ENCODE measurements at regions not wholly inside any gene's neighbourhood (a gene's known extent, or its start where the extent isn't known, plus 50 kb on each side); places are given as distances from the start of the nearest gene placed in this dataset.
"Not testable (repeated sequence)": the region's sequence is repeated elsewhere in the genome, so short reads cannot be mapped to it uniquely, and the experiment has no call there.

DNA sequence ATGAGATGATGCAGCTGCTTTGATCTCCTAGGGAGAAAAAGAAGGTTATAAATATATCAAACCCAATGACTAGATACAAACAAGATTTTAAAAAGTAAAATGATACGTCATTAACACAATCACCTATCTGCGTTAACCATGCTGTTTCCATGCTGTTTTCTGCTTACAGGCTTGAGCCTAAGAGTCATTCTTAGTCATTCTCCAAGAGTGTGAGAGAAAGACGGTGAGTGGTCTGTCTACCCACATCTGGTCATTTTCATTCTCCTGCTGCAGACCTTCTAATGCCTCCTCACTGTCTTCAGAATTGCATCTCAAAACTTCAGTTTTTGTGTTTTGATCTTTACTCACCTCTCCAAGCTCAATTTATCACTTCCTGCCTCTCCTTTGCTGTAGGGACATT, 98.0 kb upstream of the ELMO1 start:
- no peak for DNase-seq (ENCODE audit: low spot score)

DNA sequence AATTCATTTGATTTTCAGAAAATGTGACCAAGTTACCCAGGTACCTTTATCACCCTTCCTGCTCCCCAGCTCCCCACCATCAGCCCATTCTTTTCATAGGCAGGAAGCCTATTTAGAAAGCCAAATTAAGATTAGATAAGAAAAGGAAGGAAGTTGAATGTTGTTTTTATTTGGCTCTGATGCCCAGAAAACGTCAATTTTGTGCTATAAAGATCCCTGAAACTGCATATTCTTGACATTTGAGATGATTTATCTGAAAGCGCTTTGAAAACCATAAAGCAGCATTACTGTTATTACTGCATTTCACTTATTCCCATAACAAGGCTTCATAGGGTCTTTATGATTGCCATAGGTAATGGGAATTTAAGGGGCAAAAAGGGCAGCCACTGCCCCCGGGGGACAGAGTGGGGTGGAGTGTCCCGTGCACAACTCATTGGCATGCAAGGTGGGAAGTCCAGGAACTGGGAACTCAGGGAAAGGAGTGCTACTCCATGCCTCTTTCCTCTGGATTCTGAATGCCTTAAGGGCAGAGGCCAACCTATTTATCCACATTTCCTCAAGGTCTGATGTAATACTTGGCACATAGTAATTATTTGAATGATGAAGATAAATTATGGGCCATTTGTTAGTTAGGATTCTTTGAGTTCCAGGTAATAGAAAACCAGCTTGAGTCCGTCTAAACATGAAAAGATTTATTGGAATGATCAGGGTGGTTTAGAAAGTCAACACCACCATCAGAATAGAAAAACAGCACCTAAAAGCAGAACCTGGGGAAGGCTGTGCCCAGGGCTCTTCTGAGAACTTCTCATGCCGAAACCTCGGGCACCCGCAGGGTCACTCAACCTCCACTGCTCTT, 100.6 kb upstream of the ELMO1 start:
- DNase-seq (ENCODE audit: low spot score): no peak

DNA sequence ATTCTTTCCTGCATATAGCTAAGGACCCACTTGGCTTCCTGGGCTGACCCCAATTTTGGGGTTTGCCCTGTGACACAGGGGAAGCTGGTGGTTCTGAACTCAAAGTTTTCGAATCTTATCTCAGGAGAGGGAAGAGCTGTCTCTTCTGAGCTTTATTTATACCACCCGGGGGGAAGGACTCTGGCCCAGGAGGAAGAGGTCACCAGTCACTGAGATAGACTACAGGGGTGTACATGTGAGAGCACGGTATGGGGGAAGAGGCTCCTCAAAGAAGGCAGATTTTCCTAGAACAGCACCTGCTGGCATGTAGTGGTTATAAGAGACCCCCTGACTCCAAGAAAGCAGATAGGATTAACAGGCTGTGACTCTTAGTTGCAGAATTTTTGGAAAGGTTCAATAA, 101.8 kb upstream of the ELMO1 start:
- no peak for DNase-seq (ENCODE audit: low spot score)

DNA sequence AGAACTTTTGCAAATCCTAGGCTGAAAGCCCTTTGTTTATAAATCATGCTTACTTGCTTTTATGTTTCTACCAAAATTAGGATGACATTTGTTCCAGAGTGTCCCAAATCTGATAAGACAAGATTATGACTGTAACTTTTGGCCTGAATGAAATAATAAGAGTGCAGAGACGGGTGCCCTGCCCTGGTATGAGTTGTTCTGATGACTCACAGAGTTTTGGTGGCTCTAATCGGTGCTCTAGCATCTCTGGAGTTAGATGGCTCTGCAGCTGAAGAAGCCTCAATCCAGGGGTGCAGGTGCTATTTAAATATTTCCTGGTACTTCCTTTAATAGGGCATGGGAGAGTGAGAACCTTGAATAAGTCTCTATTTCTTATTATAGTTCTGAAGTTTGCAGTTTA, 102.2 kb upstream of the ELMO1 start:
- DNase-seq (ENCODE audit: low spot score): no peak

DNA sequence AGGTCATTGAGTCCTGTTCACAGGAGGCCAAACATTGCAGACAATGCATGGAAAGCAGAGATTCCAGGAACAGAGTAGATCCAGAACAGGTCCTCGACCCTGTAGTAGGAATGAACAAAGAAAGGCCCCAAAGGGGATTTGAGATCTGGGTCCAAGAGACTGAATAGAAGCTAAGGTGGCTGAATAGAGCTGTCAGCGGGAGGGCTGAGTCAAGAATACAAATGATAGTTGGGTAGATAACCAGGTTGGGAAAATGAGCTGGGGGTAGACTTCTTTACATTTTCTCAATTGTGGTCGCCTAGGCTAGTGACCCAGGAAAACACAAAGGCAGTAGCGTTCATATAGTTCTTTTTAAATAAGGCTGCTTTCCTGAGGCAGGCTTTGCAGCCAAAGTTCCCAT, 103.4 kb upstream of the ELMO1 start:
- no peak for DNase-seq (ENCODE audit: low spot score)

DNA sequence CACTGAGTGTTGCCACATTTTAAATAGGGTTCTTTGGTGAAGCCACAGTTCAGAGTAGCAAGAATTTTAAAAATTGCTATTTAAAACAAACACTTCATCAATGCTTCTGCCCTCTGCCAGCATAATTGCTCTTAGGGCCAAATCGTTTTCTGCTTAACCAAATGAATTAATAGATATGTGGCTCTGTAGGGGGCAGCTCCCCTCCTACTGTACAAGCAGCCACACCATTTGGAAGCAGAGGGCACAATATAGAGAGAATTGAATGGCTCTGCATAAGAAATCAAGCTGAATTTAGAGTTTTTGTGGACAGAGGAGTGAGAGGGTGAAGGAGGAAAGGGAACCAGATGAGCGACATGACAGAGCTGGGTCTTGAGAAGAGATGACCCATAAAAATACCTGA, 103.8 kb upstream of the ELMO1 start:
- not testable (repeated sequence) for DNase-seq (ENCODE audit: low spot score)

DNA sequence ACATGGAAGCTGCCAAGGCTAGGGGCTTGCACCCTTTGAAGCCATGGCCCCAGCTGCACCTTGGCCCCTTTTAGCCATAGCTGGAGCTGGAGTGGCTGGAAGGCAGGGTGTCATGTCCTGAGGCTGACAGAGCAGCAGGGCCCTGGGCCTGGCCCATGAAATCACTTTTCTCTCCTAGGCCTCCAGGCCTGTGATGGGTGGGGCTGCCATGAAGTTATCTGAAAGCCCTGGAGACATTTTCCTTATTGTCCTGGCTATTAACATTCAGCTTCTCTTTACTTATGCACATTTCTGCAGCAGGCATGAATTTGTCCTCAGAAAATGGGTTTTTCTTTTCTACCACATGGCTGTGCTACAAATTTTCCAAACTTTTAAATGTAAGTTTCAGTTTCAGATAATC, 106.9 kb upstream of the ELMO1 start:
- no peak for DNase-seq (ENCODE audit: low spot score)

DNA sequence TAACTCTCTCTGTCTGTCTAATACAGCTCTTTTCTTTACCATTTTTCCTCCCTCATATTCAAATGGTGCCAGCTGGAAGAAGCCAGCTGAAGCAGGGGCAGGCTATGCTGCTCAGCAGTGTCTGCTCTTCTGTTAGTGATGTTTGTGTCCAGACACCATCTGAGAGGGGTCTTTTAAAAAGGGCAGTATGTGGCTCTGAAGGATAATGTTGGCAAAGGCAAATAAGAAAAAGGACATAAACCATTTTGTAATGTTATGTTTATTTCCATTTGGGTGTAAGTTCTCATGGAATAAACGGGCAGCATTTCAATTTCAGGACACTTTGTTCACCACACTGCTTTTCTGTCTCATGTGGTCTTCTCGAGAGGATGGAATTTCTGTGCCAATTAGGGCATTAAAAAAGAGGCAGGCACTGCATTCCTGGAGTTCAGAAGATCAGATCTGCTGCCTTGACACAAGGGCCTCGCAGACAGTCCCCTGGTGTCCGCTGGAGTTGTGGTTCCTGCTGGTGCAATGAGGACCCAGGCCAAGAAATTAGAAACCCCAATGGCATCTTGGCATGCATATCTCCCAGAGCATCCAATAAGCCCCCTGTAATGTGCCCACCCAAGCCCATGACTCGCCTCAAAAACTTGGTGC, 109.0 kb upstream of the ELMO1 start:
- no peak for DNase-seq (ENCODE audit: low spot score)

DNA sequence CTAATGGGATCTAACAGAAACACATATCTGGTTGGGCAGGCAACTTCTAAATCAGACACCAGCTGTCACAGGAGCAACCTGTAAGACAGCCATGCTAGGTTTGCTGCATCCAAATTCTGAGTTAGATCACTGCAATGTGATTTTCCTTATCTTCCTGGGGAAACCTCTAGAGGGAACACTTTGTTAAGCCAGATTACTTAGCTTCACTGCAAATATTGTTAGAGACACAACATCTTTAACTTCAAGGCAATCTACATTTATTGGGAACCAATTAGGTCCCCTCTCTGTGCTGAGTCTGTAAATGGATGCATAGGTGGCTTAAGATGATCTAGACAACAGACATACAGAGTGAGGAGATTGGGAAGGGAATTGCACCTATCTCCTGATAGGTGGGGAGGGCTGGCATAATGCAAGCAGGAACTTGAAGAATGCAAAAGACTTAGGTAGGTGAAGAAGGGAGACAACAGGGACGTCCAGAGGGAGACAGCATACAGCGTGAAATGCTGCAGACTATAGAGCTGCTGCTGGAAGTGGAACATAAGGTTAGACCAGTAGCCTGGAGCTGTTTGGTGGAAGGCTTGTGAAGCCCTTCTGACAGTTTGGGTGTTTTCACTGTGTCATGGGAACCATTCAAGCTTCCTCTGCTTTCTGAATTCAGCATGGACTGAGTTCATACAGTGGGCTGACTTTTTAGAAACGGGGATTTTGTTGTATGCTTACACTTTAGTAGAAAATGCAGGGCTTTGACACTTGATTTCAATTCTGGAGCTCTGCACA, 109.8 kb upstream of the ELMO1 start:
- no peak for DNase-seq (ENCODE audit: low spot score)

DNA sequence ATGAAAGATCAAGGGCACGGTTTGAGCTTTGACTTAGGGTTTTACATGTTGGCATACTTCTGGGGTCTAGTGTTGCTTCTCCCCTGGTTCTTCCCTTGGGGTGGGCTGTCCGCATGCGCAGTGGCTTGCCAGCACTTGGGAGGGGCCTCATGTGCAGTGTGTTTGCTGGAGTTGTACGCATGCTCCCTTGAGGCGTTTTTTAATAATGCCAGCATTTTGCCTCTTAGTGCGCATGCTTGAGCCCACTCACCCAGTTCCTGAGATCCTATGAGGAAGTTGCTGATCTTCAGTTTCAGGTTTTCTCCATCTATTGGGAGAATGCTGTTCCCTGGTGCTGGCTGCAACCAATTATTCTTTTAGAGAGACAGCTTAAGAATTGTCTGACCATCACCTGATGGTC, 113.4 kb upstream of the GPR141 start:
- DNase-seq (ENCODE audit: low spot score): no peak

DNA sequence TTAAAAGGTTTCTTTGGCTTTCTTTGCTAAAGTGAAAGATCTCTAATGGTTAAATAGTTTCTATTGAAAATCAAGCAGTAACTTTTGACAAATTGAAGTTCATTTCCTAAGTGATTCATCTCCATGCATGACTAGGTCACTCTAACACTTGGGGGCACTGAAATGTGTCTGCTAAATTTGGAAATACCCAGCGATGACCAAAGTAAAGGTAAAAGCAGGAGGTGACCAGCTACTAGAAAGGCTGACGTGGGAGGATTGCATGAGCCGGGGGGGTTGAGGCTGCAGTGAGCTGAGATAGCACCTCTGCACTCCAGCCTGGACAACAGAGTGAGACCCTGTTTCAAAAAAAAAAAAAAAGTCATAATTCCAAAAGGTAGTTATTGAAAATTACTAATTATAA, 111.8 kb upstream of the GPR141 start:
- no peak for DNase-seq (ENCODE audit: low spot score)

DNA sequence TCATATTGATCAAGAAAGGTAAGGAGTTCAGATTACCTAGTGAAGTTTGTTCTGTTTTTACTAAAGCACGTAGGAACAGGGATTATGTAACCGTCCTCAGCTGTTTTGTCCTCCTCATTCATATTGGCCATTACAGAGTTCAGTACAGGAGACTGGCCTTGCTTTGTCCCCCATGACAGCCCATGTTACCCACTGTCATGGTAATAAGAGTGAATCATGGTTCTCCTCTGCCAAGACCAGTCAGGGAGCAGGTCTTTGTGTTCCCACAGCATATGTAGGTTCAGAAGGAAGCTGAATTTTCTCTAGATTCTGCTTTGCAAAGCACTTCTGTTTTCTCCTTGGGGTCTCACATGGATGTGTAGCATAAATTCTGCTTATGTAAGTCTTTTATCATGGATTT, 106.2 kb upstream of the GPR141 start:
- no peak for DNase-seq (ENCODE audit: low spot score)

DNA sequence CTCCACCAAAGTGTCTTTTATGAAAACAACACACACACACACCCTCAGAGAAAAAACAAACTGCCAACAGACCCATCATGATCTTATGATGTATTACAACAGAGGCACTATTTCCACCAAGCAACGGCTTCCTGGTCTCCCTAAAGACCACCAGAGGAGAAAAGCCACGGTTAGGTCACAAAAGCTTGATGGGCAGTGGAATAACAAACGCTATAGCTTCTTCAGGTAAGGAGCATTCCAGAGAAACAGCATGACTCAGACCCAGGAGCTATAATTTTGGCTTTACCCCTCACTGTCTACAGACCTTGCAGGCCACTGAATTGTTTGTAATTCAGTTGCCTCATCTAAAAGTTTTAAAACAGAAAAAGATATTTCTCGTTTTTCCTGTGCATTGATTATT, 105.7 kb upstream of the GPR141 start:
- DNase-seq (ENCODE audit: low spot score): no peak

DNA sequence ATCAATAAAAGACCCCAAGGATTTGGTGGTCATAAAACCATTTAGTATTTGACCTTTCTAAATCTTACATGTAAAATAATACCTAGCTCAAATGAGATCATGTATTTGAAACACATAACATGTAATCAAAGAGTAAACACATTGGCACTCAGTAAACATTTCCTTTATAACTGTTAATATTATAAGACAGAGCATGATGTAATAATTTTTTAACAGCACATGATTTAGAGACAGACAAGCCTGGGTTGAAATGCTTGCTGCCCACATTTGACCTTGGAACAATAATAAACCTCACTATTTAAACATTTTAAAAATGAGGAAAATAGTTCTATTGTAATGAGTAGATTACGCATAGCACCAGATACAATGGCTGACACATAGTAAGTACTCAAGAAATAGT, 105.2 kb upstream of the GPR141 start:
- no peak for DNase-seq (ENCODE audit: low spot score)

DNA sequence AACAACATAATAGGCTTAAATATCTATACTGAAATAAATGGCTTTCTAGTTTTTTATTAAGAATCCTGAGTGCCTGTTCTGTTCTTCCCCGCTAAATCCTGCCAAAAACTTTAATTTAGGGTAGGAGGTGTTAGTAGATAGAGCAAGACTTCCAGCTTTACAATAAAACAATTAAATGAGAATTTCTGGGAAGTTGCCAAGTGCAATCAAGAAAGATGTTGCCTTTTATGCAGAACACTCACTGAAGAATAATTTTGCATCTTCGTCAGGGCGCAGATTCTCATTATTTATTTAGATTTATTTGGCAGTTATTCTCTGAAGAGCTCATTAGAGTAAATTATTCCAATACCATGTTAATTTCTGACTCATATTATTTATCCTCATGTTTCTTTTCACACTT, 103.2 kb upstream of the GPR141 start:
- DNase-seq (ENCODE audit: low spot score): no peak

DNA sequence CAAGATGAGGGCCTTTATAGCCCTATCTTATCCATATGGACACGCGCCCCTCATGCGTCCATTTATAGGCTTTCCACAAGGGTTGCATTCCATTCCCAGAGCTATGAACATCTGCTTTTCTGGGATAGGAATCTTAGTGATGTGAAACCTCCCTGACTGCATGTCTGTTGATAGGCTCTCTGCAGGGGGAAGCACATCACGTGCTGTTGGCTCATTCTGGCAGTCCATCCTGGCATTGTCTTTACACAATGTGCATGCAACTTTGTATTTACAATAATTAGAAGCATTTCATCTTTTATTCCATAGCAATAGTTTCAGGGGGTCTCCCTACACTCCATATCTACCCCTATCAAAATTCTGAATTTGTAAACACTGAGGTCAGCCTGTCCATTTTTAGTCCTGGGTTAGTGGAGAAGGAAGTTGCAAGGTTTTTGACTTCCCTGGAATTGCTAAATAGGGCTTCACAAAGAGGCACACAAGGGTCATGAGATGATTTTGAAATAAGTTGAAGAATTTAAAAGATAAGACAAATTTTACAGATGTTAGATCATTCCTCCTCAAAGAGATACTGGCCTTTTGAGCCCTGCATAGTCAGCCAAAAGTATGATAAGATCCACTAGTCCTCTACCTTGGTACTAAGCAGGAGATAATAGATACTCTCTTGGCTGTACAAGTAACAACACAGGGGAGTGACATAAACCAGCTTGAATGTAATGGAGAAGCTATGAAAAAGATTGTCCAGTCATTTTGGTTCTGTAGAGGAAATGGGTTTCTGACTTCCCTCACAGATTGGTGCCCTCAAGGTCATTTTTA, 98.7 kb upstream of the GPR141 start:
- DNase-seq (ENCODE audit: low spot score): not testable (repeated sequence)

DNA sequence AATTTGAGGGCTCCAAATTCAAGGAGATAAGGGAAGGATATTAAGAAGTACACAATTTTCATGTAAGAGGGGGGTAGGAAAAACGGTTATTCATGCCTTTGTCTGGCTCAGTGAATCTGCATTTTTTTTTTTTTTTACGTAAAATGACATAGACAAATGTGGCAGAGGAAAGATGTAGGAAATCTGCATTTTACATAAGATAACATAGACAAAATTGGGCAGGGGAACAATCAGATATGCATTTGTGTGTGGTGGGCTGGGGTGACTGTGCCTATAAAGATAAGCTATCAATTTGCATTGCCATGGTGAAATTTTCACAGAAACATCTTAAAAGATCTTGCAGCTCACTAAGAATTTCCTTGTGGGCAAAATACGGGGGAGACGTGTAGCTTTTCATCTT, 92.7 kb upstream of the GPR141 start:
- no peak for DNase-seq (ENCODE audit: low spot score)

DNA sequence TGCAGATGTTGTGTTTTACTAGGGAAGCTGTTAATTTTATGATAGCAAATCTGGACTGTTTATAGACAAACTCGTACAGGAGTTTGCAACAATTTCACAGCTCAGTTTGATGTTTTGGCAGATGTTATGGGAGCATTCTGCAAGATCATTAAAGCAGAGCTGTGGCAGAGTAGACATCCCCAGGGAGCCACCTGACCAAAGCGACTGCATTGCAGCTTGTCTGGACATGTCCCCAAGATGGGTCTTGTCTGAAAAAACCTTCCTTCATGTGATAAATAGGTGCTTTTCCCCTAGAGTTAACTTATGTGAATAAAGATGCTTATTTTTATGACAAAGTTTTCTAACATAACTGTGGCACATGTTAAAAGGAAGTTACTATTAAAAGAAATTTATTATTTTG, 91.2 kb upstream of the GPR141 start:
- no peak for DNase-seq (ENCODE audit: low spot score)

DNA sequence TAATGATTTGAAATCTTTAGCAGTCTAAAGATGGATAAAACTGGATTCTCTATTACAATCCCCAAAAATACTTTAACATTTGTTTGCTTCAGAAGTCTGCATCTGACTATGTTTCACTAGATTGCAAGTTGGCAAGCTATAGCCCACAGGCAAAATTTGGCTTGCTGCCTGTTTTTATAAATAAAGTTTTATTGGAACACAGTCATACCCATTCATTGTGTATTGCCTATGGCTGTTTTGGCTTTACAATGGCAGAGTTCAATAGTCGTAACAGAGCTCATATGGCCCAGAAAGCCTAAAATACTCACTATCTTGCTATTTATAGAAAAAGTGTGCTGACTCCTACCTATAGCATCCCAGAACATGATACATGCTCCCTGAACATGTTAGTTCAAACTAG, 89.0 kb upstream of the GPR141 start:
- no peak for DNase-seq (ENCODE audit: low spot score)

DNA sequence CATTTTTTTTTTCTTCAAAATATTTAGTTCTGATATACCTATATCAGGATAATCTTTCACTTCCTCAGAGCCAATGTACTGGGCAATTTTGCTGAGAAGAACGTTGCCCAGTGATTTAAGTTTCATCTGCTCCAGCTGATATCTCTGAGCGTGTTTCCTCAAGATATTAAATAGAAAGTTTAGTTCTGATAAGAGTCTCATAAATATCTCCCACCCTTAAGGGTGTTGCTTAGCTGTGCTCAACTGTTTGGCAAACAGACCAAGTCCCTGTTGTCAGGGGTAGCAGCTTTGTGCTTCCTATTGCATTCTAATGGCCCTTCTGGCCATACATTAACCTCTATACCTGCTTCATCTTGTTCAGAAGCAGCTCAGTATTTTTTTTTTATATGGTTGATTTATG, 84.7 kb upstream of the GPR141 start:
- no peak for DNase-seq (ENCODE audit: low spot score)

DNA sequence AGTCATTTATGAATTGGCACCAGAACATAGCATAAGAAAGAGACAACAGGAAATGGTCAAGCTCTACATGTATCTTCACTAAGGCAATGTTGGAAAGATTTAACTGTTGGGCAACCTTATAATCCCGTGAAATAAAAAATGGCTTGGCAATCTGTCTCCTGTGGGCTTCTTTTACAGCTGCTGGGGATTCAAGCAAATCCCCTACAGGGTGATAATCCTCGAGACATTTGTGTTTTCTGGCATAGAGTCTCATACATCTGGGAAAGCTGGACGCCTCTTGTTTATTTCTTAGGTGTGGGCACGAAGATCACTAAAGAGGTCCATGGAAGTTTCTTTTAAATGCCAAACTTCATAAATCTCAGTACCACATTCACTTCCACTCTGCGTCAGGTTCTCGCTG, 82.2 kb upstream of the GPR141 start:
- no peak for DNase-seq (ENCODE audit: low spot score)

DNA sequence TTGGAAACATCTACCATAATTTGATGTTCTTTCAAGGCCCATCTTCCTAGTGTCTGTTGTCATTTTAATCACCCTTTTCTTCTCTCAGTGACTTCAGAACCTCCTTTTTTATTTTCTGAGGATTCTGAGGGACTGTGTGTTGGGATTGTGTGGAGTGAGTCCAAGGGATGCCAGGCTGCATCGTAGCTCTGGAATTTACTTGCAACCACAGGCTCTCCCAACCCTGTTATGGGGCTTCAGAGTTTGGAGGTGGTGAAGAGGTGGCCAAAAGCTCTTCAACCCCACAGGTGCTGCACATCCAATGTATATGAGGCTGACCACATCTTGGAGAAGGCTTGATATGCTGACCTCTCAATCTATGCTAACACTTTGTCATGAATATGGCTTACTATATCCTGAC, 79.5 kb upstream of the GPR141 start:
- DNase-seq (ENCODE audit: low spot score): no peak
